WTC11 (cell line): ENCODE measurements at regions not wholly inside any gene's neighbourhood (a gene's known extent, or its start where the extent isn't known, plus 50 kb on each side); places are given as distances from the start of the nearest gene placed in this dataset.

Experiments
- ATAC-seq: fragments of 200-7000 bp; cut with Tn5 transposase; 2 replicates; pipeline ENCODE4 v1.10.0; 2021; ENCODE audit warnings: mild to moderate bottlenecking, moderate library complexity
- CTCF ChIA-PET: fragments of 300-600 bp; sonication (Branson Sonifier 250); formaldehyde crosslinking; loops from one replicate; lab custom pipeline; 2021; ENCODE audit warnings: antibody characterized with exemption; lab: Charles Lee
- POLR2A ChIA-PET: fragments of 350-600 bp; sonication (Branson Sonifier 250); formaldehyde crosslinking; loops from one replicate; lab custom pipeline; 2021; ENCODE audit warnings: antibody characterized with exemption; lab: Charles Lee
- DNase-seq: peaks from one replicate; pipeline ENCODE4 v3.0.0; 2021; ENCODE audit warnings: low spot score
- H3K27ac Mint-ChIP-seq: 2 replicates; pipeline ENCODE4 v1.8.0; 2021; ENCODE audit warnings: mixed read lengths
- H3K27me3 Mint-ChIP-seq: 2 replicates; pipeline ENCODE4 v1.8.0; 2021; ENCODE audit warnings: low read depth, mild to moderate bottlenecking, moderate library complexity, mixed read lengths
- H3K36me3 Mint-ChIP-seq: 2 replicates; pipeline ENCODE4 v1.8.0; 2021; ENCODE audit warnings: mixed read lengths
- H3K4me1 Mint-ChIP-seq: 2 replicates; pipeline ENCODE4 v1.8.0; 2022; ENCODE audit warnings: mixed read lengths
- H3K4me3 Mint-ChIP-seq: 2 replicates; pipeline ENCODE4 v1.8.0; 2021; ENCODE audit warnings: mild to moderate bottlenecking, moderate library complexity, mixed read lengths
- H3K9me3 Mint-ChIP-seq: 2 replicates; pipeline ENCODE4 v1.8.0; 2021; ENCODE audit warnings: mixed read lengths
- AR ChIP-seq: fragments of 250-450 bp; sonication (Bioruptor Pico); IDR thresholded peaks from 2 replicates; pipeline ENCODE4 v1.9.0; 2021; ENCODE audit warnings: mild to moderate bottlenecking
- ATF6 ChIP-seq: sonication (generic); formaldehyde crosslinking; IDR thresholded peaks from 2 replicates; pipeline ENCODE4 v1.8.1; 2023; ENCODE audit warnings: mild to moderate bottlenecking, missing genetic modification reagents
- ELF4 ChIP-seq: sonication (generic); formaldehyde crosslinking; IDR thresholded peaks from 2 replicates; pipeline ENCODE4 v1.8.1; 2022; ENCODE audit warnings: low read depth, mild to moderate bottlenecking, moderate library complexity, missing genetic modification reagents
- FOXK1 ChIP-seq: sonication (generic); formaldehyde crosslinking; IDR thresholded peaks from 2 replicates; pipeline ENCODE4 v1.8.0; 2022; ENCODE audit warnings: mild to moderate bottlenecking, moderate library complexity, missing genetic modification reagents
- GRHL2 ChIP-seq: fragments of 250-450 bp; sonication (Bioruptor Pico); IDR thresholded peaks from 2 replicates; pipeline ENCODE4 v1.8.0; 2022; ENCODE audit warnings: mild to moderate bottlenecking, moderate library complexity; ENCODE audit not compliant: insufficient replicate concordance, severe bottlenecking
- HMGA2 ChIP-seq: fragments of 250-450 bp; sonication (Bioruptor Pico); IDR thresholded peaks from 2 replicates; pipeline ENCODE4 v1.4.0; 2021; ENCODE audit warnings: mild to moderate bottlenecking, moderate library complexity
- IRF2 ChIP-seq: sonication (generic); formaldehyde crosslinking; IDR thresholded peaks from 2 replicates; pipeline ENCODE4 v1.8.0; 2022; ENCODE audit warnings: low read depth, missing genetic modification reagents, borderline replicate concordance
- NFATC4 ChIP-seq: fragments of 250-450 bp; sonication (Bioruptor Pico); IDR thresholded peaks from 2 replicates; pipeline ENCODE4 v1.9.0; 2021; ENCODE audit warnings: mild to moderate bottlenecking
- NR2C2 ChIP-seq: sonication (generic); formaldehyde crosslinking; IDR thresholded peaks from 2 replicates; pipeline ENCODE4 v1.8.0; 2022; ENCODE audit warnings: mild to moderate bottlenecking, missing genetic modification reagents
- OVOL2 ChIP-seq: fragments of 250-450 bp; sonication (Bioruptor Pico); IDR thresholded peaks from 2 replicates; pipeline ENCODE4 v1.9.0; 2021; ENCODE audit warnings: mild to moderate bottlenecking, borderline replicate concordance
- RORB ChIP-seq: fragments of 250-450 bp; sonication (Bioruptor Pico); IDR thresholded peaks from 2 replicates; pipeline ENCODE4 v1.9.0; 2021; ENCODE audit warnings: mild to moderate bottlenecking
- TEAD4 ChIP-seq: sonication (generic); formaldehyde crosslinking; IDR thresholded peaks from 2 replicates; pipeline ENCODE4 v1.8.0; 2022; ENCODE audit warnings: mild to moderate bottlenecking, missing genetic modification reagents
- ZNF138 ChIP-seq: sonication (generic); formaldehyde crosslinking; conservative IDR thresholded peaks from 2 replicates; pipeline ENCODE4 v1.8.1; 2022; ENCODE audit warnings: mild to moderate bottlenecking, moderate library complexity, missing genetic modification reagents
- ZNF232 ChIP-seq: sonication (generic); formaldehyde crosslinking; IDR thresholded peaks from 2 replicates; pipeline ENCODE4 v1.8.0; 2022; ENCODE audit warnings: mild to moderate bottlenecking, missing genetic modification reagents
- ZNF263 ChIP-seq: sonication (generic); formaldehyde crosslinking; IDR thresholded peaks from 2 replicates; pipeline ENCODE4 v1.8.1; 2022; ENCODE audit warnings: low read depth, mild to moderate bottlenecking, moderate library complexity, missing genetic modification reagents
- ZNF317 ChIP-seq: sonication (generic); formaldehyde crosslinking; IDR thresholded peaks from 2 replicates; pipeline ENCODE4 v1.8.1; 2023; ENCODE audit warnings: low read depth, mild to moderate bottlenecking, moderate library complexity, missing genetic modification reagents, borderline replicate concordance
- ZNF416 ChIP-seq: fragments of 250-450 bp; sonication (Bioruptor Pico); IDR thresholded peaks from 2 replicates; pipeline ENCODE4 v1.9.0; 2021; ENCODE audit warnings: mild to moderate bottlenecking, inconsistent platforms
- TF ChIP-seq, protein P1 (sequence below): fragments of 200-600 bp; IDR thresholded peaks from 2 replicates; pipeline ENCODE4 v1.8.0; 2022; ENCODE audit warnings: antibody characterized with exemption
- TF ChIP-seq, protein P2 (sequence below): sonication (generic); formaldehyde crosslinking; IDR thresholded peaks from 2 replicates; pipeline ENCODE4 v1.8.0; 2022; ENCODE audit warnings: mild to moderate bottlenecking, missing genetic modification reagents
- TF ChIP-seq, protein P3 (sequence below): sonication (generic); formaldehyde crosslinking; IDR thresholded peaks from 2 replicates; pipeline ENCODE4 v1.8.1; 2022; ENCODE audit warnings: mild to moderate bottlenecking, missing genetic modification reagents, moderate library complexity, borderline replicate concordance
- TF ChIP-seq, protein P4 (sequence below): fragments of 250-450 bp; sonication (Bioruptor Pico); conservative IDR thresholded peaks from 2 replicates; pipeline ENCODE4 v1.9.0; 2021; ENCODE audit warnings: mild to moderate bottlenecking

GRCh38 chr5:26419987-26420386 is 618.4 kb downstream of the CDH9 start:
- Mint-ChIP-seq H3K4me3 (no peak overlapping the region), H3K27ac (no peak overlapping the region), H3K36me3 (no peaks in the 10 kb centered on the region), H3K4me1 (no peaks in the 10 kb centered on the region), H3K9me3 (no peaks in the 10 kb centered on the region), H3K27me3 (no peaks in the 10 kb centered on the region)
- no peak for ATAC-seq
- no peak for DNase-seq
- CTCF ChIA-PET: no interaction called here
- POLR2A ChIA-PET: no interaction called here
- TF ChIP-seq HMGA2: peak; percentile 93
- TF ChIP-seq TEAD4: no peak
- TF ChIP-seq, all 79 proteins: peak for 1

- Mint-ChIP-seq H3K27me3 (peaks cover 3% of the 10 kb centered on the region; the same call in 1 of the 2 replicates), H3K4me3 (no peak overlapping the region)
- ChIA-PET CTCF (no interaction called here), POLR2A (no interaction called here)
- TF ChIP-seq ELF4 (CRISPR knock-in tag) (no peak), NR2C2 (no peak), OVOL2 (CRISPR knock-in tag) (no peak), AR (CRISPR knock-in tag) (no peak), ZNF138 (no peak), RORB (CRISPR knock-in tag) (no peak), ZNF416 (CRISPR knock-in tag) (no peak), NFATC4 (CRISPR knock-in tag) (no peak), ATF6 (CRISPR knock-in tag) (no peak), FOXK1 (CRISPR knock-in tag) (no peak), ZNF317 (CRISPR knock-in tag) (no peak), IRF2 (CRISPR knock-in tag) (no peak), ZNF232 (CRISPR knock-in tag) (no peak), ZNF263 (CRISPR knock-in tag) (no peak), GRHL2 (CRISPR knock-in tag) (no peak)
- TF ChIP-seq, protein P1, sequence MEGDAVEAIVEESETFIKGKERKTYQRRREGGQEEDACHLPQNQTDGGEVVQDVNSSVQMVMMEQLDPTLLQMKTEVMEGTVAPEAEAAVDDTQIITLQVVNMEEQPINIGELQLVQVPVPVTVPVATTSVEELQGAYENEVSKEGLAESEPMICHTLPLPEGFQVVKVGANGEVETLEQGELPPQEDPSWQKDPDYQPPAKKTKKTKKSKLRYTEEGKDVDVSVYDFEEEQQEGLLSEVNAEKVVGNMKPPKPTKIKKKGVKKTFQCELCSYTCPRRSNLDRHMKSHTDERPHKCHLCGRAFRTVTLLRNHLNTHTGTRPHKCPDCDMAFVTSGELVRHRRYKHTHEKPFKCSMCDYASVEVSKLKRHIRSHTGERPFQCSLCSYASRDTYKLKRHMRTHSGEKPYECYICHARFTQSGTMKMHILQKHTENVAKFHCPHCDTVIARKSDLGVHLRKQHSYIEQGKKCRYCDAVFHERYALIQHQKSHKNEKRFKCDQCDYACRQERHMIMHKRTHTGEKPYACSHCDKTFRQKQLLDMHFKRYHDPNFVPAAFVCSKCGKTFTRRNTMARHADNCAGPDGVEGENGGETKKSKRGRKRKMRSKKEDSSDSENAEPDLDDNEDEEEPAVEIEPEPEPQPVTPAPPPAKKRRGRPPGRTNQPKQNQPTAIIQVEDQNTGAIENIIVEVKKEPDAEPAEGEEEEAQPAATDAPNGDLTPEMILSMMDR: no peak
- TF ChIP-seq, protein P2, sequence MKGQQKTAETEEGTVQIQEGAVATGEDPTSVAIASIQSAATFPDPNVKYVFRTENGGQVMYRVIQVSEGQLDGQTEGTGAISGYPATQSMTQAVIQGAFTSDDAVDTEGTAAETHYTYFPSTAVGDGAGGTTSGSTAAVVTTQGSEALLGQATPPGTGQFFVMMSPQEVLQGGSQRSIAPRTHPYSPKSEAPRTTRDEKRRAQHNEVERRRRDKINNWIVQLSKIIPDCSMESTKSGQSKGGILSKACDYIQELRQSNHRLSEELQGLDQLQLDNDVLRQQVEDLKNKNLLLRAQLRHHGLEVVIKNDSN (CRISPR knock-in tag): no peak
- TF ChIP-seq, protein P3, sequence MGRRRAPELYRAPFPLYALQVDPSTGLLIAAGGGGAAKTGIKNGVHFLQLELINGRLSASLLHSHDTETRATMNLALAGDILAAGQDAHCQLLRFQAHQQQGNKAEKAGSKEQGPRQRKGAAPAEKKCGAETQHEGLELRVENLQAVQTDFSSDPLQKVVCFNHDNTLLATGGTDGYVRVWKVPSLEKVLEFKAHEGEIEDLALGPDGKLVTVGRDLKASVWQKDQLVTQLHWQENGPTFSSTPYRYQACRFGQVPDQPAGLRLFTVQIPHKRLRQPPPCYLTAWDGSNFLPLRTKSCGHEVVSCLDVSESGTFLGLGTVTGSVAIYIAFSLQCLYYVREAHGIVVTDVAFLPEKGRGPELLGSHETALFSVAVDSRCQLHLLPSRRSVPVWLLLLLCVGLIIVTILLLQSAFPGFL (CRISPR knock-in tag): no peak
- TF ChIP-seq, protein P4, sequence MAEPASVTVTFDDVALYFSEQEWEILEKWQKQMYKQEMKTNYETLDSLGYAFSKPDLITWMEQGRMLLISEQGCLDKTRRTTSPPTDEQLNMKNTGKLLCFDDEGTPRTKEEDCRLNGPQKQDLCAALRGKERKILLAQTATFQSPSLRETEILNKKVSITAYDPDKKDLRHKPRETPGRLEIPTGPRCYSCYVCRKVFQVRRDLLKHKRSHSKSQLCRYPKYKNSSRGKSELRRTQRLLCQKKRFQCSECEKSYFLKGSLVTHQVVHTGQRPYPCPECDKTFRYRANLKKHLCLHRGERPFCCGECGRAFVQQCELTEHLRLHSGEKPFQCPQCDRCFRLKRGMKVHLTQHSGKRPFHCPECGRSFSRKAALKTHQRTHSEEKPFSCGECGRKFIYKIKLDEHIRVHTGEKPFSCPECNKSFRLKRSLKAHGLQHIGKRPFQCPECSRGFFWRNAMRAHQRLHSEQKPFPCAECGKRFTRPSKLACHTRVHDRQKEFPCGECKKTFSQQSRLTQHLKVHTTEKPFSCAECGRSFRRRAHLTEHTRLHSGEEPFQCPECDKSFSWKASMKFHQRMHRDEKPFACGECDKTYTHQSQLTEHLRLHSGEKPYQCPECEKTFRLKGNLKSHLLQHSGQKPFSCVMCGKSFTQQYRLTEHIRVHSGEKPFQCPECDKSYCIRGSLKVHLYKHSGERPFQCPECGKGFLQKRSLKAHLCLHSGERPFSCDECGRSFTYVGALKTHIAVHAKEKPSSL (CRISPR knock-in tag): no peak
- TF ChIP-seq, all 79 proteins: peak for 0
- no peak for ATAC-seq
- Mint-ChIP-seq H3K4me1 (no peaks in the 10 kb centered on the region), H3K27ac (no peak overlapping the region), H3K9me3 (peaks cover 5% of the 10 kb centered on the region), H3K36me3 (peaks cover 3% of the 10 kb centered on the region)
- DNase-seq: no peak
Measured at GRCh38 chr5:26416911-26417310, 621.5 kb downstream of the CDH9 start.
